Heart right ventricle (tissue), 16 donors: ENCODE measurements at regions not wholly inside any gene's neighbourhood (a gene's known extent, or its start where the extent isn't known, plus 50 kb on each side); places are given as distances from the start of the nearest gene placed in this dataset.

Experiments
- ATAC-seq, 8 donors: fragments of 200-7000 bp; cut with Tn5 transposase; one replicate each; pipeline ENCODE4 v1.9.1; 2020; ENCODE audit warnings: mild to moderate bottlenecking in 8 of 8, moderate library complexity in 8 of 8, moderate number of reproducible peaks in 1 of 8
- DNase-seq, 2 donors: peaks; one replicate each; pipeline ENCODE4 v3.0.0-alpha.2; 2020
- H3K27ac ChIP-seq, 10 donors: fragments of 200-600 bp; sonication (generic) in 2 of 10; one replicate each; pipeline versions ENCODE4 v1.5.0 to v1.8.0; 2020 to 2022; ENCODE audit warnings: mild to moderate bottlenecking in 3 of 10
- H3K27me3 ChIP-seq, 7 donors: fragments of 200-600 bp; one replicate each; pipeline ENCODE4 v1.8.0; 2021 to 2022; ENCODE audit warnings: mild to moderate bottlenecking in 2 of 7
- H3K36me3 ChIP-seq, 9 donors: fragments of 200-600 bp; sonication (generic) in 1 of 9; one replicate each; pipeline versions ENCODE4 v1.5.0 to v1.8.0; 2020 to 2022; ENCODE audit warnings: mild to moderate bottlenecking in 2 of 9
- H3K4me1 ChIP-seq, 9 donors: fragments of 200-600 bp; sonication (generic) in 1 of 9; one replicate each; pipeline versions ENCODE4 v1.5.0 to v1.8.0; 2020 to 2022; ENCODE audit warnings: mild to moderate bottlenecking in 4 of 9
- H3K4me3 ChIP-seq, 10 donors: fragments of 200-600 bp; sonication (generic) in 2 of 10; one replicate each; pipeline versions ENCODE4 v1.5.0 to v1.8.0; 2020 to 2022; ENCODE audit warnings: mild to moderate bottlenecking in 7 of 10, moderate library complexity in 2 of 10
- H3K9me3 ChIP-seq, 11 donors: fragments of 200-600 bp in 10 of 11; sonication (generic) in 2 of 11; one replicate each; pipeline versions ENCODE4 v1.5.0 to v1.8.0; 2013 to 2022; ENCODE audit warnings: mild to moderate bottlenecking in 2 of 11, control low read depth in 1 of 11, moderate library complexity in 1 of 11
- CTCF ChIP-seq, 9 donors: fragments of 200-600 bp; sonication (generic) in 2 of 9; IDR thresholded peaks; one replicate each; pipeline versions ENCODE4 v1.5.0 to v1.8.0; 2021 to 2022; ENCODE audit warnings: antibody characterized with exemption in 9 of 9, mild to moderate bottlenecking in 5 of 9, moderate library complexity in 1 of 9
- WGBS, 2 donors: extraction: QIAGEN DNeasy Blood & Tissue Kit; methylation state at CpG; one replicate each; pipeline ENCODE4 v1.1.7; 2013; ENCODE audit warnings: inconsistent platforms in 1 of 2; 5-methylcytosine and 5-hydroxymethylcytosine counted together
- intact Hi-C, 10 donors: fragments of 100-400 bp; cut with DNase I; formaldehyde crosslinking; loops; one replicate each; pipeline versions ENCODE4 v1.11.1 to v1.14.2; 2022
- donor health status: Arrhythmogenic right ventricular cardiomyopathy.
- donor health status: ischemic (EF 13 %, LVEDD 7.1; RV severe dilation, severe dysfunction).
- donor health status: healthy with polysubstance abuse.
- donor health status: DM: no; HTN: yes; CAD: no.
- donor health status: DM: no; HTN: no; CAD: no.
- donor health status: ischemic (EF 25% LVEDD 6.9; RV normal size, moderate dysfunction).
- donor health status: ischemic (EF 25% LVEDD 5.7; RV mildly dilated, moderate dysfunction).
- donor health status: healthy.
- donor health status: DM: yes; HTN: yes; CAD: no.
- donor health status: Ischemic cardiomyopathy.
- donor health status: ischemic (EF 35%, LVEDD 5.7; RV mildly dilated, moderate dysfunction).
- donor health status: nonischemic (EF 11% LVEDD 7.7; RV severe dilation, severe dysfunction).
- donor health status: DM: yes; HTN: yes; CAD: no.
- donor health status: PGD.
- donor health status: ischemic (EF 29% LVEDD 5.4; RV normal size, mild dysfunction).
- donor health status: nonischemic (EF 23%, LVEDD 6.1; RV moderate dilation, normal function).

GRCh38 chr1:98391175-98391574, 270.3 kb upstream of the SNX7 start:
- H3K4me1 ChIP-seq, result peaks cover 0 to 30% (median 0%) of the 10 kb centered on the region in 9 donors
- H3K9me3 ChIP-seq, result no peaks in the 10 kb centered on the region
- whole genome bisulfite sequencing, 2 donors, result 77 to 87% methylated on average over 1 of the region's 1 CpG
- DNase-seq, result no peak
- H3K4me3 ChIP-seq, result no peak overlapping the region
- no peaks in the 10 kb centered on the region for H3K36me3 ChIP-seq
- no peak overlapping the region for H3K27ac ChIP-seq
- no peaks in the 10 kb centered on the region for H3K27me3 ChIP-seq
- no peak for TF ChIP-seq CTCF (IDR thresholded peaks at IDR 0.05)
- intact Hi-C loops, result no loop called here
- ATAC-seq, result no peak

- ATAC-seq, result no peak
Measured at GRCh38 chr1:98389809-98390208, 271.7 kb upstream of the SNX7 start.

GRCh38 chr1:98388441-98388840, 273.1 kb upstream of the SNX7 start:
- Histone ChIP-seq H3K27ac (peak overlapping the region in 1 of 10 donors; percentile 83), H3K4me3 (no peak overlapping the region), H3K36me3 (no peaks in the 10 kb centered on the region), H3K9me3 (no peaks in the 10 kb centered on the region), H3K27me3 (no peaks in the 10 kb centered on the region), H3K4me1 (peaks cover 0 to 30% (median 0%) of the 10 kb centered on the region in 9 donors)
- intact Hi-C loops, result no loop called here
- ATAC-seq (peak in 6 of 8 donors; percentile 61 to 82 (median 65)), DNase-seq (no peak)
- 43 to 44% methylated on average over 4 of the region's 4 CpGs for WGBS, 2 donors
- TF ChIP-seq CTCF (IDR thresholded peaks at IDR 0.05), result no peak

More at GRCh38 chr1:98389809-98390208, 271.7 kb upstream of the SNX7 start:
- no peak for TF ChIP-seq CTCF (IDR thresholded peaks at IDR 0.05)
- intact Hi-C loops, result no loop called here
- Histone ChIP-seq H3K27ac (peak overlapping the region in 1 of 10 donors; percentile 7), H3K4me3 (no peak overlapping the region), H3K27me3 (no peaks in the 10 kb centered on the region), H3K4me1 (peaks cover 0 to 30% (median 0%) of the 10 kb centered on the region in 9 donors), H3K9me3 (no peaks in the 10 kb centered on the region), H3K36me3 (no peaks in the 10 kb centered on the region)
- DNase-seq, result no peak

GRCh38 chr1:98387701-98388100, 273.8 kb upstream of the SNX7 start:
- 85 to 86% methylated on average over 4 of the region's 4 CpGs for WGBS, 2 donors
- Histone ChIP-seq H3K27ac (peak overlapping the region in 1 of 10 donors; percentile 83), H3K4me3 (no peak overlapping the region), H3K36me3 (no peaks in the 10 kb centered on the region), H3K4me1 (peaks cover 0 to 35% (median 0%) of the 10 kb centered on the region in 9 donors), H3K27me3 (no peaks in the 10 kb centered on the region), H3K9me3 (no peaks in the 10 kb centered on the region)
- TF ChIP-seq CTCF (IDR thresholded peaks at IDR 0.05), result no peak
- no peak for ATAC-seq
- intact Hi-C loops, result loop anchor here in 1 of 10 donors (1.0 kb wide), 1 partner anchor 12 kb away; no protein-coding TSS in a partner anchor
- no peak for DNase-seq
